GM12878 (cell line): ENCODE measurements at regions not wholly inside any gene's neighbourhood (a gene's known extent, or its start where the extent isn't known, plus 50 kb on each side); places are given as distances from the start of the nearest gene placed in this dataset.

ENCODE experiments used
- ATAC-seq: fragments of 200-7000 bp; cut with Tn5 transposase; 3 replicates; pipeline ENCODE4 v1.9.1; 2020; ENCODE audit warnings: mild to moderate bottlenecking, moderate library complexity
- BruUV-seq: library from RNA; stranded (reverse); fragments of 400-500 nt; replicated peaks from 2 replicates; lab custom pipeline; 2021; lab: Mats Ljungman, UMichigan
- CTCF ChIA-PET: fragments of 300-600 bp; sonication (Branson Sonifier 250); formaldehyde crosslinking; extraction: SDS; loops from one replicate; lab custom pipeline; 2021; ENCODE audit warnings: inconsistent platforms; lab: Yijun Ruan, JAX
- POLR2A ChIA-PET: fragments of 350-600 bp; formaldehyde crosslinking; extraction: SDS; loops from one replicate; lab custom pipeline; 2021; ENCODE audit warnings: inconsistent platforms; lab: Charles Lee
- RAD21 ChIA-PET: fragments of 300-600 bp; sonication (Branson Sonifier 250); formaldehyde crosslinking; loops from one replicate; lab custom pipeline; 2023; ENCODE audit warnings: antibody characterized with exemption; ENCODE audit not compliant: unreplicated experiment; lab: Charles Lee
- SMC1A ChIA-PET: fragments of 300-600 bp; sonication (Branson Sonifier 250); formaldehyde crosslinking; loops from one replicate; lab custom pipeline; 2023; ENCODE audit not compliant: unreplicated experiment, uncharacterized antibody; lab: Charles Lee
- DNase-seq: peaks from one replicate; pipeline ENCODE4 v3.0.0-alpha.2; 2011; ENCODE audit warnings: low read depth, low spot score
- FAIRE-seq: peaks from 3 replicates; lab custom pipeline; 2011; peaks lifted over from hg19 to GRCh38; lab: Jason Lieb, UNC
- H2AFZ ChIP-seq: 2 replicates; pipeline ENCODE4 v1.6.0; 2011; ENCODE audit warnings: low read depth, low read length, control low read depth; ENCODE audit not compliant: control insufficient read depth
- H3K27ac ChIP-seq: 2 replicates; pipeline ENCODE4 v1.5.1; 2011; ENCODE audit warnings: control low read depth; ENCODE audit not compliant: control insufficient read depth, insufficient read depth
- H3K27me3 ChIP-seq, 2 experiments: replicated peaks in 1 of 2; 2 replicates each; pipeline versions ENCODE4 v1.6.0 to v1.6.1; 2011; ENCODE audit warnings: low read length in 1 of 2; ENCODE audit not compliant: control insufficient read depth in 2 of 2, insufficient read depth in 2 of 2
- H3K36me3 ChIP-seq, 2 experiments: 2 replicates each; pipeline ENCODE4 v1.5.1; 2011; ENCODE audit warnings: low read length in 1 of 2; ENCODE audit not compliant: control insufficient read depth in 2 of 2, insufficient read depth in 2 of 2
- H3K4me1 ChIP-seq: 2 replicates; pipeline ENCODE4 v1.6.1; 2011; ENCODE audit warnings: mild to moderate bottlenecking, low read length, moderate library complexity, mixed read lengths; ENCODE audit not compliant: control insufficient read depth, insufficient read depth
- H3K4me2 ChIP-seq: 2 replicates; pipeline ENCODE4 v1.6.0; 2011; ENCODE audit warnings: control low read depth; ENCODE audit not compliant: control insufficient read depth, insufficient read depth
- H3K4me3 ChIP-seq: fragments of 200-600 bp; sonication (generic); 2 replicates; pipeline ENCODE4 v1.5.1; 2016
- H3K79me2 ChIP-seq: 2 replicates; pipeline ENCODE4 v1.6.0; 2011; ENCODE audit warnings: low read length; ENCODE audit not compliant: control insufficient read depth, insufficient read depth
- H3K9ac ChIP-seq: 2 replicates; pipeline ENCODE4 v1.8.0; 2011; ENCODE audit warnings: low read length, control low read depth, mixed read lengths; ENCODE audit not compliant: control insufficient read depth, insufficient read depth
- H3K9me3 ChIP-seq: replicated peaks from 3 replicates; pipeline ENCODE4 v1.5.1; 2011; ENCODE audit warnings: mild to moderate bottlenecking, low read length; ENCODE audit not compliant: control insufficient read depth, insufficient read depth
- H4K20me1 ChIP-seq: 2 replicates; pipeline ENCODE4 v1.6.0; 2011; ENCODE audit not compliant: control insufficient read depth, insufficient read depth
- BRCA1 ChIP-seq: IDR thresholded peaks from 2 replicates; pipeline ENCODE4 v1.6.1; 2011; ENCODE audit warnings: low read depth, low read length, improper control_type of control experiment
- CTCF ChIP-seq, 3 experiments: IDR thresholded peaks in 2 of 3; conservative IDR thresholded peaks in 1 of 3; 2 replicates each; pipeline ENCODE4 v1.5.1; 2011; ENCODE audit warnings: low read depth in 3 of 3, low read length in 3 of 3, mild to moderate bottlenecking in 3 of 3, control low read depth in 2 of 3, moderate library complexity in 2 of 3, inconsistent platforms in 1 of 3, mixed read lengths in 1 of 3; ENCODE audit not compliant: control insufficient read depth in 2 of 3, insufficient read depth in 1 of 3; ENCODE audit errors: extremely low read depth in 1 of 3
- EZH2 ChIP-seq: IDR thresholded peaks from 2 replicates; pipeline ENCODE4 v1.6.1; 2012; ENCODE audit warnings: low read depth, mild to moderate bottlenecking, control low read depth, inconsistent platforms, low read length, borderline replicate concordance; ENCODE audit not compliant: control insufficient read depth
- FOXM1 ChIP-seq: IDR thresholded peaks from 2 replicates; pipeline ENCODE4 v1.6.1; 2012; ENCODE audit warnings: low read depth, mild to moderate bottlenecking, inconsistent platforms, low read length, moderate library complexity
- HDGF ChIP-seq: fragments of 450-650 bp; IDR thresholded peaks from 2 replicates; pipeline ENCODE4 v1.6.1; 2016; ENCODE audit warnings: antibody characterized with exemption
- PML ChIP-seq: IDR thresholded peaks from 2 replicates; pipeline ENCODE4 v1.6.1; 2012; ENCODE audit warnings: low read length, inconsistent platforms
- PRDM15 ChIP-seq: fragments of 450-650 bp; formaldehyde crosslinking; IDR thresholded peaks from 2 replicates; pipeline ENCODE4 v1.4.0; 2020; ENCODE audit warnings: mild to moderate bottlenecking, moderate library complexity
- TCF3 ChIP-seq: IDR thresholded peaks from 2 replicates; pipeline ENCODE4 v1.6.1; 2012; ENCODE audit warnings: low read depth, mild to moderate bottlenecking, low read length, borderline replicate concordance; ENCODE audit not compliant: insufficient read depth
- USF1 ChIP-seq: IDR thresholded peaks from 2 replicates; pipeline ENCODE4 v1.6.1; 2011; ENCODE audit warnings: borderline replicate concordance, low read depth, mild to moderate bottlenecking, moderate library complexity, mixed read lengths, low read length; ENCODE audit not compliant: insufficient read depth; ENCODE audit errors: extremely low read length
- WRNIP1 ChIP-seq: IDR thresholded peaks from 2 replicates; pipeline ENCODE4 v1.6.1; 2011; ENCODE audit warnings: low read depth, low read length, improper control_type of control experiment, borderline replicate concordance
- WGBS: methylation state at CpG from one replicate; pipeline ENCODE4 v1.1.6; 2016; ENCODE audit warnings: low lambda C conversion rate; ENCODE audit not compliant: insufficient replicate concordance, insufficient coverage; ENCODE audit errors: missing lambda C conversion rate; 5-methylcytosine and 5-hydroxymethylcytosine counted together
- in situ Hi-C: fragments of 300-500 bp; cut with MboI; formaldehyde crosslinking; loops from 9 replicates; pipeline ENCODE4 v1.14.3; 2018; ENCODE audit warnings: mixed read lengths
- intact Hi-C: fragments of 100-400 bp; cut with micrococcal nuclease; formaldehyde crosslinking; loops from one replicate; pipeline ENCODE4 v1.14.2; 2022; ENCODE audit not compliant: unreplicated experiment
- TF ChIP-seq, protein P1 (sequence below): IDR thresholded peaks from 2 replicates; pipeline ENCODE4 v1.6.1; 2012; ENCODE audit warnings: low read length, inconsistent platforms
- TF ChIP-seq, protein P2 (sequence below): IDR thresholded peaks from 2 replicates; pipeline ENCODE4 v1.6.1; 2012; ENCODE audit warnings: low read depth, low read length, improper control_type of control experiment

DNA sequence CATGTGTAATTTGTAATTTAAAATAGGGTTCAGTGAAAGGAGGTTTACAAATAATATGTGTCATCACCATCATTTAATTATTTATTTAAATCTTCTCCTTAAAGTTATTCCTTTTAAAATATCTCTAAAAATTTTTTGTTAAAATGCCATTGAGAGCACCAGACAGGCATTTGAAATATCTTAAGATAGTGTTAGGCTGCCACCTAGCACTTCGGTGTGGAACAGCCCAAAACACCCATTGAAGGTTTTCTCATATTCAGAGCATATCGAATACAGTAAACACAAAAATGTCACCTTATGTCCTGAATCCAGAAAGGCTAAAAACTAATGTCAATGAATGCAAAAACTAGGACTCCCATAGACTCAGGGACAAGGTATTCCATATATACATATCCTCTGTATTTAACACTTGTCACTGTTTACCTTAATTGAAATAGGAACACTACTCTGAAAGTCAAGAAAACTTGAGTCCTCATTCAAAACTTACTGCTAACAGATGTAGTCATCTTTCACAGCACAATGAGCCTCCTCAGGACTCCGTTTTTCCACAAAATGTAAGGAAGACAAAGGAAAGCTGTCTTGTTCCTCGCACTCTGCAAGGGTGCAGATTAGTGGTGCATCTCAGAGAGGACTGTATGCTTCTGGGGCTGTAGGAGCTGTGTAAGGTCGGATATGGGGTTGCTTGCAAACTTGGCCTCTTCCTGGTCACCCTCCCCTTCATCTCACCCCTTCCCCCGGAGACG lies 329.5 kb downstream of the PAX3 start (continued):
- TF ChIP-seq TCF3, result no peak
- no peak for TF ChIP-seq EZH2
- TF ChIP-seq WRNIP1, result no peak
- peak; percentile 54 to 65 (median 54) for TF ChIP-seq CTCF (IDR thresholded peaks at IDR 0.05 in 2 of 3, conservative IDR thresholded peaks at IDR 0.05 in 1 of 3; ENCODE audit: control insufficient read depth in 2 of 3, extremely low read depth in 1 of 3, insufficient read depth in 1 of 3, low read depth in 3 of 3, low read length in 3 of 3)
- TF ChIP-seq HDGF, result no peak
- TF ChIP-seq, protein P1, sequence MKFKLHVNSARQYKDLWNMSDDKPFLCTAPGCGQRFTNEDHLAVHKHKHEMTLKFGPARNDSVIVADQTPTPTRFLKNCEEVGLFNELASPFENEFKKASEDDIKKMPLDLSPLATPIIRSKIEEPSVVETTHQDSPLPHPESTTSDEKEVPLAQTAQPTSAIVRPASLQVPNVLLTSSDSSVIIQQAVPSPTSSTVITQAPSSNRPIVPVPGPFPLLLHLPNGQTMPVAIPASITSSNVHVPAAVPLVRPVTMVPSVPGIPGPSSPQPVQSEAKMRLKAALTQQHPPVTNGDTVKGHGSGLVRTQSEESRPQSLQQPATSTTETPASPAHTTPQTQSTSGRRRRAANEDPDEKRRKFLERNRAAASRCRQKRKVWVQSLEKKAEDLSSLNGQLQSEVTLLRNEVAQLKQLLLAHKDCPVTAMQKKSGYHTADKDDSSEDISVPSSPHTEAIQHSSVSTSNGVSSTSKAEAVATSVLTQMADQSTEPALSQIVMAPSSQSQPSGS, result no peak
- TF ChIP-seq, all 136 proteins: peak for 4

DNA sequence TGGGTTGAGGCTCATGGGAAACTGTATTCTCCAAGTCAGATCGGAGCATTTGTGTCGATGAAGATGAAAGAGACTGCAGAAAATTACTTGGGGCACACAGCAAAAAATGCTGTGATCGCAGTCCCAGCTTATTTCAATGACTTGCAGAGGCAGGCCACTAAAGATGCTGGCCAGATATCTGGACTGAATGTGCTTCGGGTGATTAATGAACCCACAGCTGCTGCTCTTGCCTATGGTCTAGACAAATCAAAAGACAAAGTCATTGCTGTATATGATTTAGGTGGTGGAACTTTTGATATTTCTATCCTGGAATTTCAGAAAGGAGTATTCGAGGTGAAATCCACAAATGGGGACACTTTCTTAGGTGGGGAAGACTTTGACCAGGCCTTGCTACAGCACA lies 336.6 kb downstream of the PAX3 start:
- in situ Hi-C loops, result loop anchor here (10.0 kb wide), 1 partner anchor 1277 kb away; no protein-coding TSS in a partner anchor
- BruUV-seq, result no TSS peak
- no peak for TF ChIP-seq USF1
- no peak for TF ChIP-seq PRDM15 (CRISPR knock-in tag)
- TF ChIP-seq PML, result no peak
- TF ChIP-seq FOXM1, result no peak
- TF ChIP-seq, protein P2, sequence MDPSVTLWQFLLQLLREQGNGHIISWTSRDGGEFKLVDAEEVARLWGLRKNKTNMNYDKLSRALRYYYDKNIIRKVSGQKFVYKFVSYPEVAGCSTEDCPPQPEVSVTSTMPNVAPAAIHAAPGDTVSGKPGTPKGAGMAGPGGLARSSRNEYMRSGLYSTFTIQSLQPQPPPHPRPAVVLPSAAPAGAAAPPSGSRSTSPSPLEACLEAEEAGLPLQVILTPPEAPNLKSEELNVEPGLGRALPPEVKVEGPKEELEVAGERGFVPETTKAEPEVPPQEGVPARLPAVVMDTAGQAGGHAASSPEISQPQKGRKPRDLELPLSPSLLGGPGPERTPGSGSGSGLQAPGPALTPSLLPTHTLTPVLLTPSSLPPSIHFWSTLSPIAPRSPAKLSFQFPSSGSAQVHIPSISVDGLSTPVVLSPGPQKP, result no peak
- TF ChIP-seq BRCA1, result no peak

More for the DNA sequence above, 336.6 kb downstream of the PAX3 start:
- CTCF ChIA-PET, result no interaction called here
- H3K27ac ChIP-seq, result no peak overlapping the region
- DNase-seq (no peak), ATAC-seq (no peak), FAIRE-seq (no peak)
- H3K4me1 ChIP-seq, result no peaks in the 10 kb centered on the region
- intact Hi-C loops, result no loop called here
- no peaks in the 10 kb centered on the region for H4K20me1 ChIP-seq
- RAD21 ChIA-PET, result no interaction called here
- H3K9me3 ChIP-seq, result no peaks in the 10 kb centered on the region
- H3K27me3 ChIP-seq, result no peaks in the 10 kb centered on the region
- no peaks in the 10 kb centered on the region for H3K79me2 ChIP-seq
- no peak overlapping the region for H3K9ac ChIP-seq
- no peak overlapping the region for H3K4me2 ChIP-seq
- SMC1A ChIA-PET, result no interaction called here
- POLR2A ChIA-PET, result no interaction called here
- no peaks in the 10 kb centered on the region for H3K36me3 ChIP-seq
- WGBS, result 24% methylated on average over 5 of the region's 5 CpGs
- no peak overlapping the region for H3K4me3 ChIP-seq
- H2AFZ ChIP-seq, result no peak overlapping the region
